ENCODE measurements at regions not wholly inside any gene's neighbourhood (a gene's known extent, or its start where the extent isn't known, plus 50 kb on each side); places are given as distances from the start of the nearest gene placed in this dataset.
"Not testable (repeated sequence)": the region's sequence is repeated elsewhere in the genome, so short reads cannot be mapped to it uniquely, and the experiment has no call there.

GRCh38 chr15:92805080-92805690 lies 94.9 kb upstream of the CHD2 start:
- DNase-seq: no peak

GRCh38 chr15:92806171-92806570 lies 94.0 kb upstream of the CHD2 start:
- DNase-seq: not testable (repeated sequence)

- no peak for DNase-seq
Observed at GRCh38 chr15:92806763-92807162, 93.4 kb upstream of the CHD2 start.

- no peak for DNase-seq
Observed at GRCh38 chr15:92807971-92808571, 92.1 kb upstream of the CHD2 start.

- no peak for DNase-seq
Observed at GRCh38 chr15:92808598-92809063, 91.5 kb upstream of the CHD2 start.

- peak; percentile 96 for DNase-seq
Observed at GRCh38 chr15:92809064-92809879, 90.9 kb upstream of the CHD2 start.

- DNase-seq: no peak
Observed at GRCh38 chr15:92809880-92810361, 90.2 kb upstream of the CHD2 start.

GRCh38 chr15:92810418-92811138 lies 89.5 kb upstream of the CHD2 start:
- no peak for DNase-seq

- DNase-seq: no peak
Observed at GRCh38 chr15:92811148-92811913, 88.8 kb upstream of the CHD2 start.

GRCh38 chr15:92812271-92812670 lies 87.9 kb upstream of the CHD2 start:
- DNase-seq: no peak

GRCh38 chr15:92813485-92813884 lies 86.6 kb upstream of the CHD2 start:
- DNase-seq: no peak

GRCh38 chr15:92817339-92817886 lies 82.7 kb upstream of the CHD2 start:
- DNase-seq: no peak

- no peak for DNase-seq
Observed at GRCh38 chr15:92818651-92819277, 81.4 kb upstream of the CHD2 start.

GRCh38 chr15:92819278-92820235 lies 80.6 kb upstream of the CHD2 start:
- no peak for DNase-seq

GRCh38 chr15:92820236-92821021 lies 79.7 kb upstream of the CHD2 start:
- peak; percentile 66 for DNase-seq

GRCh38 chr15:92821491-92822116 lies 78.5 kb upstream of the CHD2 start:
- DNase-seq: no peak

GRCh38 chr15:92822216-92823144 lies 77.6 kb upstream of the CHD2 start:
- no peak for DNase-seq

- no peak for DNase-seq
Observed at GRCh38 chr15:92825985-92826384, 74.1 kb upstream of the CHD2 start.
